IPS-15b (cell line): ENCODE measurements at regions not wholly inside any gene's neighbourhood (a gene's known extent, or its start where the extent isn't known, plus 50 kb on each side); places are given as distances from the start of the nearest gene placed in this dataset.
"Not testable (repeated sequence)": the region's sequence is repeated elsewhere in the genome, so short reads cannot be mapped to it uniquely, and the experiment has no call there.

Experiments used
- H3K27me3 ChIP-seq: one replicate; pipeline ENCODE4 v1.6.1; 2013; ENCODE audit warnings: low read length; ENCODE audit not compliant: control insufficient read depth, insufficient read depth
- H3K36me3 ChIP-seq: one replicate; pipeline ENCODE4 v1.6.1; 2013; ENCODE audit warnings: low read length; ENCODE audit not compliant: control insufficient read depth, insufficient read depth
- H3K4me1 ChIP-seq: one replicate; pipeline ENCODE4 v1.6.1; 2013; ENCODE audit warnings: mild to moderate bottlenecking, low read length; ENCODE audit not compliant: control insufficient read depth, insufficient read depth
- H3K4me3 ChIP-seq: one replicate; pipeline ENCODE4 v1.5.1; 2013; ENCODE audit warnings: low read depth, low read length
- H3K9ac ChIP-seq: one replicate; pipeline ENCODE4 v1.6.1; 2013; ENCODE audit warnings: low read depth, mild to moderate bottlenecking, low read length
- H3K9me3 ChIP-seq: one replicate; pipeline ENCODE4 v1.6.1; 2013; ENCODE audit warnings: mild to moderate bottlenecking, low read length; ENCODE audit not compliant: control insufficient read depth, insufficient read depth

DNA sequence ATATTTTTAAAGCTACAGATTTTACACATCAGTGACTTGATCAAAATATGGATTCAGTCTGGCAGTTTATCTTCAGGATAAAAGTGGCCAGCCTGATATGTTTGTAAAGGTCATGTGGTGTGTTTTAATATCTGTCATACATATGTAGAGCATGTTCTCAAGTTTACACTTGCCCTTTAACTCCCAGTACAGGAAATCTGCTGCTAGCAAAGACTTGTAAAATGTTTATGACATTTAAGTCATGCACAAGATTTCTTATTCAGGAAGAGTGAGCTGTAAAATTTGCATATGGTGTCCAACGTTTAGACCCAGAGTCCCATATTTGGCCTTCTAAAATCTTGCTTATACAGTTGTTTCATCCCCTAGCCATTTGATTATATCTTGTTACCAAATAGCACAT, 197.5 kb upstream of the FLRT2 start:
- Histone ChIP-seq H3K36me3 (no peaks in the 10 kb centered on the region), H3K27me3 (no peaks in the 10 kb centered on the region), H3K4me3 (no peak overlapping the region), H3K9ac (no peak overlapping the region), H3K9me3 (no peaks in the 10 kb centered on the region), H3K4me1 (no peaks in the 10 kb centered on the region)

DNA sequence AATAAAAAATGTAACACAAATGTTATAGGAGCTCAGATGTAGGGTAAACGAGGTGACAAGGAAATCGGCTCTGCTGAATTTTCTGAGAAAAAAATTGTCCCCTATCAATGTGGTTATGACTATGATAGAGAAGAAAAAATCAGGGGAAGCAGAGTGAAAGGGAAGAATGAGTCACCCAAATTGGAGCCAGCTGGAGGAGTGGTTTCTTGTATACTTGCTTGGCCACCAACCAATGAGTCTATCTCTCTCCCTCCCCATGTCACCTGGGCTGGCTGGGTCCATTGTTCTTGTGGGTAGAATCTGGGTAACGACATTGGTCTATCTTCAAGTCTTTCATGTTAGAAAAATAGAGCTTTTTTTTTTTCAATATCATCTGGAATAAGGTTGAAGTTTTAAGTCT, 196.6 kb upstream of the FLRT2 start:
- Histone ChIP-seq H3K9ac (no peak overlapping the region), H3K4me1 (no peaks in the 10 kb centered on the region), H3K9me3 (no peaks in the 10 kb centered on the region), H3K4me3 (no peak overlapping the region), H3K27me3 (no peaks in the 10 kb centered on the region), H3K36me3 (no peaks in the 10 kb centered on the region)

DNA sequence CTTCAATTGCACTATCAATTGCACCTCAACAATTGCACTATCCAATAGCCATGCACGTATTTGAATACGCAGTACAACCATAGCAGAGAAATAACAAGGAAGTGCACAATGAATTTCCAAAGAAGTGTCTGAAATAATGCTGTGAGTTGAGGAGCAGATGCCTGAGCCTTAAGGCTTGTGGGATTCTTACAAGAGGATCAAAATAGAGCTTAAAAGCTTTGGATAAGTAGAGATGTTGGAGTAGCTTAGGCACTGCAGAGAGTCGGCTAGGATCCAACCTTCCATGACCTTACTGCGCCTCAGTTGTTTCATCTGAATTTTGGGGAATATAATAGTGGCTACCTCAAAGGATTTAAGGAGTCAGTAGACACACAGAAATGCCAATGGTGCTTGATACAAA, 196.1 kb upstream of the FLRT2 start:
- H3K36me3 ChIP-seq, result no peaks in the 10 kb centered on the region
- H3K9me3 ChIP-seq, result no peaks in the 10 kb centered on the region
- no peak overlapping the region for H3K4me3 ChIP-seq
- no peak overlapping the region for H3K9ac ChIP-seq
- H3K4me1 ChIP-seq, result no peaks in the 10 kb centered on the region
- no peaks in the 10 kb centered on the region for H3K27me3 ChIP-seq

- no peaks in the 10 kb centered on the region for H3K27me3 ChIP-seq
- H3K4me3 ChIP-seq, result no peak overlapping the region
- H3K4me1 ChIP-seq, result no peaks in the 10 kb centered on the region
- no peaks in the 10 kb centered on the region for H3K36me3 ChIP-seq
- no peak overlapping the region for H3K9ac ChIP-seq
- no peaks in the 10 kb centered on the region for H3K9me3 ChIP-seq
Measured at GRCh38 chr14:85334316-85334715, 195.6 kb upstream of the FLRT2 start.

DNA sequence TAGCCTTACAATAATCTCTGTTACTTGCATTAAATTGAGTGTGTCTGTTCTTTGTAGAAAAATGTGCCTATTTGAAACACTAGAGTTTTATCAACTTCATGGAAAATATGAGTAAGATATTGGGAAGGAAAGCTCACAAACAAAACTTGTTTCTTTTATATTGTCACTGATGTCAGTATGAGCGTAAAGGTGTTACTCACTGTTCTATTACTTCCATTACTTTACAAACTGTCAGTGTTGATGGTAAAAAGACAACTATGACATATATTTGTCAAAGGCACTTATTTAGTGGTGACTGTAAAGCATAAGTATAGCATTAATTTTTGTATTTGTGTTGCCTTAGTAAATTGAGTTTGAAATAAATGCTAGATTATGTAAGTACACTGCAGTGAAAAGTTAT, 193.7 kb upstream of the FLRT2 start:
- Histone ChIP-seq H3K9ac (no peak overlapping the region), H3K4me3 (no peak overlapping the region), H3K36me3 (no peaks in the 10 kb centered on the region), H3K9me3 (no peaks in the 10 kb centered on the region), H3K27me3 (no peaks in the 10 kb centered on the region), H3K4me1 (no peaks in the 10 kb centered on the region)

GRCh38 chr14:85336817-85337216, 193.1 kb upstream of the FLRT2 start:
- no peaks in the 10 kb centered on the region for H3K4me1 ChIP-seq
- no peaks in the 10 kb centered on the region for H3K27me3 ChIP-seq
- H3K36me3 ChIP-seq, result no peaks in the 10 kb centered on the region
- H3K9me3 ChIP-seq, result no peaks in the 10 kb centered on the region
- H3K9ac ChIP-seq, result no peak overlapping the region
- no peak overlapping the region for H3K4me3 ChIP-seq

DNA sequence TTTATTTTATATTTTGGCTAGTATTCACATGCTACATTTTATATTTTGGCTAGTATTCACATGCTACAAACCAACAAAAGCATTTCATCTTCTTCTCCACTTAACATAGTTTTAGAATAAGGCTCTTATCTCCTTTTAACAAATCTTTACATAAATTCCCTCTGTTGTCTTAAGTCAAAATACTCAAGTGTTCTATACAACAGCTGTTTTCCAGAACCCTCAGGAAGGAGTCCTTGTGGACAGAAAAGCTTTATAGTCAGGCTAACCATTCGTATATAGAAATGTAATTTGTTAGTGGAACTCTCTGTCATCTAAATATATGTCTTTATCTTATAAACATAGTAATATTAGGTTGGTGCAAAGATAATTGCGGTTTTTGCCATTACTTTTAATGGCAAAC, 191.0 kb upstream of the FLRT2 start:
- H3K9ac ChIP-seq, result no peak overlapping the region
- H3K4me1 ChIP-seq, result no peaks in the 10 kb centered on the region
- no peaks in the 10 kb centered on the region for H3K27me3 ChIP-seq
- H3K4me3 ChIP-seq, result no peak overlapping the region
- no peaks in the 10 kb centered on the region for H3K36me3 ChIP-seq
- H3K9me3 ChIP-seq, result no peaks in the 10 kb centered on the region

DNA sequence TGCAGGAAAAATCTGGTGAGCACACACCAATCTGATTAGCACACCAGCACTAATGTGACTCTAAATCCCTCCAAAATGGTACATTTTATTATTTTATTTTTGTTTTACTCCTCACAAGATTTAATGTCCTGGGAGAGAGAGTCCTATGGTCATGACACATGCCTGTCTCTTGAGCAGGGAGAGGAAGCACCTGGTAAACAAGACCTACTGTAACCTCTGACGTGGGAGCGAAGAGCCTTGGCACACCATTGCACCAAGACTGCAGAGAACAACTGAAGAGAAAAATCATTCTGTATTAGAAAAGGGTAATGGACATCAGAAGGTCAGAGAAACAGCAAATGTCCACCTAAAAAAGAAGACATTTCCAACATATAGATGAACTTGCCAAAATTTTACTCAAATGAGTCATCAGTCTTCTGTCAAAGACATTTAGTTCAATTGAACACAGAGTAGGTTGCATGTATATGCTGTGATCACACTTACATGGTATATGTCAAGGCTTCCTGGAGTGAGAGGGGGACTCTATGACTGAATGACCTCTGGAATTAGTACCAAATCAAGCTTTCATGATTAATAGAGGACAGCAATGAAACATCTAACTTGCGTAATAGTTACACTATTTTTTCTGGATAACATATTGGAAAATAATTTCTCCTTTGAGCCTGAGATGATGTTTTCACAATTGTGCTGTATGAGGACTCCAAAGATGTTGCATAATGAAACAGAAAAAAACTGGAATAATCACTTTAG, 186.9 kb upstream of the FLRT2 start:
- no peaks in the 10 kb centered on the region for H3K4me1 ChIP-seq
- H3K9ac ChIP-seq, result no peak overlapping the region
- H3K36me3 ChIP-seq, result no peaks in the 10 kb centered on the region
- no peaks in the 10 kb centered on the region for H3K9me3 ChIP-seq
- H3K27me3 ChIP-seq, result no peaks in the 10 kb centered on the region
- no peak overlapping the region for H3K4me3 ChIP-seq

DNA sequence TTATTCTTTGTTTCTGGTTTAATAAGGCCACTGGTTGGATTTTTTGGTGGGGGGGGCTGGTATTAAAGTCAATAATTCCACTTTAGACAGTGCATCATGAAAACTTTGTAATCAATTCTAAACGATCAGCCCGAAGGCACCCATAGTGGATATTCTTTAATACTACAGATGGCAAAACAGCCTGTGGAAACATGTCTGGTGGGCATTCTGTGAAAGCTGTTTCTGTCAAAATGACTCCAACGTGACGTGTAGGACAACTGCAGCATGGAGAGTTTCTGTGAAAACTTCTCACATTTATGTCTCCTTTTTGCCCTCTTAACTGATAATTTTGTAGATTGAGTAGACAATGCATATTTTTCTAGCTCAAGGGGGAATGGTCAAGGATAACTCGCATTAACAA, 185.8 kb upstream of the FLRT2 start:
- H3K36me3 ChIP-seq, result no peaks in the 10 kb centered on the region
- H3K4me1 ChIP-seq, result no peaks in the 10 kb centered on the region
- H3K27me3 ChIP-seq, result no peaks in the 10 kb centered on the region
- H3K9ac ChIP-seq, result no peak overlapping the region
- no peak overlapping the region for H3K4me3 ChIP-seq
- no peaks in the 10 kb centered on the region for H3K9me3 ChIP-seq

DNA sequence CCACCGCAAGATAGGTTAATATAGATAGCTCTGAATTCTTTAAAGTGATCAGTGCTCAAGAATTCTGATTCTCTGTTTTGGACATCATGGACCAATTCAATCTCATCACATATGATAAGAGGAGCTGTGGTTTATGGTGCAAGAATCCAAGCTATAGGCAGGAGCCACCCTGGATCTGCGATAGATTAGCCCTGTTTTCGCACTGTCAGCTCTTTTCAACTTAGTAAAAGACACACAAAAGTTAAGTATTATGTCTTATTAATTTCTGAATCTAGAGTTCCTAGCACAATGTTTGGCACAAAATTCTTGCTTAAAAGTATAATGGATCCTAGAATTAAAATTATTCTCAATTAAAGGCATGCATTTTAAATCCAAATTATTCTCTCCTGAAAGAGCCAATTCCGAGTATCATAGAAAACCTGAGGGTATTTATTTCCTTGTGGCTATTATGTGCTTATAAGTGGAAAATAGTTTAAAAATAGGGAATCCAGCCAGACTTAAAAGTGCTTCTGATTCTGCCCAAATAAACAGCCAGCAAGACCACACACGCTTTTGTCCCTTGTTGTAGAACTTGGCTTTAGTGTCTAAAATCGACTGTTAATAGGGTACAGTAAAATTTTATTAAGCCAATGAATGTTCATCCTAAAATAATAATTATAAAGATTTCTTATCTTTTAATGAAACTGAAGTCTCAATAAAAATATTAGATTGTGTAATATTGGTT, 184.9 kb upstream of the FLRT2 start:
- Histone ChIP-seq H3K9me3 (no peaks in the 10 kb centered on the region), H3K4me3 (no peak overlapping the region), H3K9ac (no peak overlapping the region), H3K4me1 (no peaks in the 10 kb centered on the region), H3K27me3 (no peaks in the 10 kb centered on the region), H3K36me3 (no peaks in the 10 kb centered on the region)

- Histone ChIP-seq H3K36me3 (no peaks in the 10 kb centered on the region), H3K9me3 (no peaks in the 10 kb centered on the region), H3K4me1 (no peaks in the 10 kb centered on the region), H3K9ac (no peak overlapping the region), H3K27me3 (no peaks in the 10 kb centered on the region), H3K4me3 (no peak overlapping the region)
Measured at GRCh38 chr14:85350667-85351066, 179.3 kb upstream of the FLRT2 start.

- H3K4me1 ChIP-seq, H3K9ac ChIP-seq, H3K27me3 ChIP-seq, H3K9me3 ChIP-seq, H3K36me3 ChIP-seq, H3K4me3 ChIP-seq: not testable (repeated sequence)
Measured at GRCh38 chr14:85352588-85352987, 177.4 kb upstream of the FLRT2 start.
